ENCODE measurements at regions not wholly inside any gene's neighbourhood (a gene's known extent, or its start where the extent isn't known, plus 50 kb on each side); places are given as distances from the start of the nearest gene placed in this dataset.

DNA sequence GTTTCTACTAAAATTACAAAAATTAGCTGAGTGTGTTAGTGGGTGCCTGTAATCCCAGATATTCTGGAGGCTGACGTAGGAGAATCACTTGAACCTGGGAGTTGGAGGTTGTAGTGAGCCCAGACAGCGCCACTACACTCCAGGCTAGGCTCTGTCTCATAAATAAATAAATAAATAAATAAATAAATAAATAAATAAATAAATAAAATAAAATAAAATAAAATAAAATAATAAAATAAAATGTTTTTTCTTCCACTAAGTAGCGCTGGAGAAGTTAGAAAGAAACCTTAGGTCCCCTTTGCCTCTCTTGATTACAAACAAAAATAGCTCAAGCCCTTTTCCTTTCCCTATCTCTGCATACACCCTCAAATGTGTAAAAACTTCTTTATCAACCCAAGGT is 525.9 kb downstream of the IPMK start (continued):
- TF ChIP-seq, protein P1, sequence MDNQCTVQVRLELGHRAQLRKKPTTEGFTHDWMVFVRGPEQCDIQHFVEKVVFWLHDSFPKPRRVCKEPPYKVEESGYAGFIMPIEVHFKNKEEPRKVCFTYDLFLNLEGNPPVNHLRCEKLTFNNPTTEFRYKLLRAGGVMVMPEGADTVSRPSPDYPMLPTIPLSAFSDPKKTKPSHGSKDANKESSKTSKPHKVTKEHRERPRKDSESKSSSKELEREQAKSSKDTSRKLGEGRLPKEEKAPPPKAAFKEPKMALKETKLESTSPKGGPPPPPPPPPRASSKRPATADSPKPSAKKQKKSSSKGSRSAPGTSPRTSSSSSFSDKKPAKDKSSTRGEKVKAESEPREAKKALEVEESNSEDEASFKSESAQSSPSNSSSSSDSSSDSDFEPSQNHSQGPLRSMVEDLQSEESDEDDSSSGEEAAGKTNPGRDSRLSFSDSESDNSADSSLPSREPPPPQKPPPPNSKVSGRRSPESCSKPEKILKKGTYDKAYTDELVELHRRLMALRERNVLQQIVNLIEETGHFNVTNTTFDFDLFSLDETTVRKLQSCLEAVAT (IDR thresholded peaks at IDR 0.05) = no peak
- TF ChIP-seq MEF2B (IDR thresholded peaks at IDR 0.05; ENCODE audit: partially characterized antibody, poor library complexity, severe bottlenecking) (no peak), SIX5 (IDR thresholded peaks at IDR 0.05; ENCODE audit: low read depth, low read length, severe bottlenecking) (no peak), FOS (IDR thresholded peaks at IDR 0.05; ENCODE audit: borderline replicate concordance, extremely low read depth, insufficient read length) (no peak), TAF1 (IDR thresholded peaks at IDR 0.05; ENCODE audit: borderline replicate concordance, low read depth, low read length) (no peak), IRF4 (IDR thresholded peaks at IDR 0.05; ENCODE audit: low read depth, low read length) (no peak)

DNA sequence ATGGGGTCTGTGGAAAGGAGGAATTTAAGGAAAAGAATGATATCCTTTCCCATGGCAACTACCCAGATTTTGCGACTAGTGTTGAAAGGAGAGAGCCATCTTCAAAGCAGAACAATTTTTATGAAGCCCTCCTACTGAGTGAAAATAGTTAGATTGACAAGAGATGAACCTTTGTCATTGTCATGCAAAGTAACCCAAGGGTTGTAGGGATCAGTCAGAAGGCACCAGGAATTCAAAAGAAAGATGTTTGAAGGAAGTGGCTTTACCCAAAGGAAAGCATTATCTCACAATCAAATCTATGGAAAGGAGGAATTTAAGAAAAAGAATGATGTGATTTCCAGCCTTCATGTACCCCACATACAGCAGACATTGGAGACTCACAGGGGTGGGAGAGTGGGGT is 544.4 kb downstream of the IPMK start:
- FAIRE-seq (no peak), DNase-seq (ENCODE audit: low read depth, low spot score) (no peak), ATAC-seq (no peak)
- Histone ChIP-seq H3K27ac (ENCODE audit: control insufficient read depth, insufficient read depth) (no peak overlapping the region), H3K27me3 (replicated peaks in 1 of 2; ENCODE audit: control insufficient read depth in 2 of 2, insufficient read depth in 2 of 2, low read length in 1 of 2) (no peaks in the 10 kb centered on the region), H3K4me2 (ENCODE audit: control insufficient read depth, insufficient read depth) (no peak overlapping the region), H3K36me3 (ENCODE audit: control insufficient read depth in 2 of 2, insufficient read depth in 2 of 2, low read length in 1 of 2) (no peaks in the 10 kb centered on the region), H3K79me2 (ENCODE audit: control insufficient read depth, insufficient read depth, low read length) (no peaks in the 10 kb centered on the region), H4K20me1 (ENCODE audit: control insufficient read depth, insufficient read depth) (no peaks in the 10 kb centered on the region), H3K4me1 (ENCODE audit: control insufficient read depth, insufficient read depth, low read length) (no peaks in the 10 kb centered on the region), H3K9me3 (replicated peaks; ENCODE audit: control insufficient read depth, insufficient read depth, low read length) (no peaks in the 10 kb centered on the region), H3K4me3 (no peak overlapping the region), H2AFZ (ENCODE audit: control insufficient read depth, low read depth, low read length) (no peak overlapping the region), H3K9ac (ENCODE audit: control insufficient read depth, insufficient read depth, low read length) (no peak overlapping the region)
- 50% methylated on average over 1 of the region's 1 CpG for WGBS (ENCODE audit: insufficient coverage, insufficient replicate concordance, low lambda C conversion rate, missing lambda C conversion rate)
- SMC1A ChIA-PET (ENCODE audit: uncharacterized antibody, unreplicated experiment) = no interaction called here
- in situ Hi-C loops (cut with MboI) = loop anchor here (25.0 kb wide), 1 partner anchor 111 kb away; no protein-coding TSS in a partner anchor
- RAD21 ChIA-PET (ENCODE audit: unreplicated experiment) = no interaction called here
- POLR2A ChIA-PET = no interaction called here
- BruUV-seq (replicated peaks) = no TSS peak
- CTCF ChIA-PET = no interaction called here
- intact Hi-C loops (cut with micrococcal nuclease; ENCODE audit: unreplicated experiment) = no loop called here
- no peak for TF ChIP-seq E2F8 (IDR thresholded peaks at IDR 0.05; ENCODE audit: low read depth, partially characterized antibody)
- TF ChIP-seq NFXL1 (IDR thresholded peaks at IDR 0.05; ENCODE audit: borderline replicate concordance) = no peak
- no peak for TF ChIP-seq JUND (IDR thresholded peaks at IDR 0.05; ENCODE audit: low read depth, low read length)
- no peak for TF ChIP-seq MTA3 (IDR thresholded peaks at IDR 0.05; ENCODE audit: borderline replicate concordance, low read length)
- TF ChIP-seq STAT1 (conservative IDR thresholded peaks at IDR 0.05) = no peak
- TF ChIP-seq PAX8 (IDR thresholded peaks at IDR 0.05) = no peak
- TF ChIP-seq IRF4 (IDR thresholded peaks at IDR 0.05; ENCODE audit: low read depth, low read length) = no peak
- no peak for TF ChIP-seq DPF2 (IDR thresholded peaks at IDR 0.05)
- no peak for TF ChIP-seq ZNF217 (IDR thresholded peaks at IDR 0.05)
- TF ChIP-seq EED (IDR thresholded peaks at IDR 0.05; ENCODE audit: low read depth) = no peak
- no peak for TF ChIP-seq IRF5 (IDR thresholded peaks at IDR 0.05; ENCODE audit: borderline replicate concordance)
- no peak for TF ChIP-seq RAD21 (IDR thresholded peaks at IDR 0.05; ENCODE audit: insufficient read depth, low read depth, low read length)

Data from GM12878 (cell line).